Left ventricle myocardium superior (tissue), 1 donor: ENCODE measurements at regions not wholly inside any gene's neighbourhood (a gene's known extent, or its start where the extent isn't known, plus 50 kb on each side); places are given as distances from the start of the nearest gene placed in this dataset.
"Not testable (repeated sequence)": the region's sequence is repeated elsewhere in the genome, so short reads cannot be mapped to it uniquely, and the experiment has no call there.

Experiments
- ATAC-seq: fragments of 200-7000 bp; cut with Tn5 transposase; one replicate; pipeline ENCODE4 v1.9.1; 2020; ENCODE audit warnings: mild to moderate bottlenecking, moderate library complexity
- DNase-seq: peaks from one replicate; pipeline ENCODE4 v3.0.0-alpha.2; 2020
- intact Hi-C: fragments of 100-400 bp; cut with micrococcal nuclease; formaldehyde crosslinking; loops from one replicate; pipeline ENCODE4 v1.11.0; 2022
- donor health status: DM: no; HTN: yes; CAD: no; lungs with severe emphysema.

- intact Hi-C loops: no loop called here
- no peak for ATAC-seq
- DNase-seq: no peak
These were observed 1917.0 kb downstream of the LRRC4C start for GRCh38 chr11:39542460-39542859.

- intact Hi-C loops: no loop called here
These were observed 1917.5 kb downstream of the LRRC4C start for GRCh38 chr11:39541945-39542351.

GRCh38 chr11:39536323-39536722, 1923.1 kb downstream of the LRRC4C start:
- ATAC-seq, intact Hi-C loops, DNase-seq: not testable (repeated sequence)

More at GRCh38 chr11:39541945-39542351, 1917.5 kb downstream of the LRRC4C start:
- no peak for DNase-seq
- no peak for ATAC-seq
